ENCODE measurements at regions not wholly inside any gene's neighbourhood (a gene's known extent, or its start where the extent isn't known, plus 50 kb on each side); places are given as distances from the start of the nearest gene placed in this dataset.

- FAIRE-seq: no peak
- no peak for DNase-seq (ENCODE audit: low spot score)
These were observed 681.6 kb downstream of the TBC1D22A start for GRCh38 chr22:47443836-47444745.

DNA sequence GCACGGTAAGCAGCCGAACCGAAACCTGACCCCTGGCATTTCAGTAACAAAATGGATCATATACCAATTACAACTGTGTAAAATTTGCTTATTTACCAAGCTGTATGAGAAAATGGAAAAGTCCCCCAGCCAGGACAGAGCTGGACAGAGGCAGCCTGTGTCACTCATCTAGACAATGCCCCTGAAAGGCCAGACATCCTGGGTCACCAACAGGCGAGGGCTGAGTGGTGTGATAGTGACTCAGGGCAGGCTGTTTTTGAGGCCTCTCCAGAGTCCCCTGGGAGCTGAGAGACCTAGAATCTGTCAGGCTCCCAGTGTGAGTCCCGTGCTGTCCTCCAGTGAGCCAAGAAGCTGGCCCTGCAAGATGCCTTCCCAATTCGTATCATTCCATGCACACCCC lies 680.4 kb downstream of the TBC1D22A start:
- FAIRE-seq: no peak

GRCh38 chr22:47439643-47440265 lies 677.3 kb downstream of the TBC1D22A start:
- FAIRE-seq (no peak), DNase-seq (ENCODE audit: low spot score) (no peak)

More for the DNA sequence above, 680.4 kb downstream of the TBC1D22A start:
- DNase-seq (ENCODE audit: low spot score): no peak

DNA sequence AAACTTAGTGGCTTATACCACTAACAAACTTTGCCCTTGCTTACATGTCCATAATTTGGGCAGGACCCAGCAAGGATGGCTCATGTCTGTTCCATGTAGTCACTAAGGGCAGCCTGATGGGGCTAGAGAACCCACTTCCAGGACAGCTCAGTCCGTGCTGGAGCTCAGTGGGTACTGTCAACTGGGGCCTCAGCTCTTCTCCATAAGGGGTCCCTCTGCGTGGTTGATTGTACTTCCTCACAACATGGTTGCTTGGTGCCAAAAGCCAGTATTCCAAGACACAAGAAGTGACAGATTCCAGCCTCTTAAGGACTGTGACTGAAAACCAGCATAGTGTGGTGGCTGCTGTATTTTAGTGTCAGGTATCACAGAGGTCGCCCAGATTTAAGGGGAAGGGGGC lies 675.2 kb downstream of the TBC1D22A start:
- no peak for FAIRE-seq
- DNase-seq (ENCODE audit: low spot score): no peak

- FAIRE-seq (no peak), DNase-seq (ENCODE audit: low spot score) (no peak)
These were observed 674.7 kb downstream of the TBC1D22A start for GRCh38 chr22:47437110-47437509.

DNA sequence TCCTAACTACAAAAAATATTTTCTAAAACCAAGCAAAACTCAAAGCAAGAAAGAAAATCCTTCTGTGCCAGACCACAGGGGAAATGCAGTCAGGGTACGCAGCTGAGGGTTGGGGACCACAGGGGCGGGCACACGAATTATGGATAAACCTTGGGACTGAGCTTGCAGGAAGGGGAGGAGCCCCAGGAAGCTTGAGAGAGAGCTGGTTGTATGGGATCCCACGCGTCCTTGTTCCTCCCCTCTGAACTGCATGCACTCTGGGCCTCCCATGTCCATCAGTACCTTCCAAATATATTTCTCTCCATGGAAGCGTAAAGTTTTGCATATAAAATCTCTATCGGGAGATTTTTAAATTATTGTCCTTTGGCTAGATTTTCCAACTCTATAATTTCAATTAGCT lies 673.4 kb downstream of the TBC1D22A start:
- DNase-seq (ENCODE audit: low spot score) (no peak), FAIRE-seq (no peak)

DNA sequence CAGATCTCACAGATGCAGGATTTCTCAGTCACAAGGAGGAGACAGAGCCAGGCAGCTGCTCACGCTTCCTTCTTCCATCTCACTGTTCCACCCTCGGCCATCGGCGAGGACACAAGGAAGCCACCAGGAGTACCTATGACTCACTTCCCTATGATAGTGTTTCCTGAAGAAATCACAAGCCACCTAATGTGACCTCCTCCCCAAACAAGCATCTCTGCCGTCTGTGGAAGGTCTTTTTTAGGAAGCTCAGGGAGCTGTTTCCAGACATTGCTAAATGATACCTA lies 672.7 kb downstream of the TBC1D22A start:
- no peak for DNase-seq (ENCODE audit: low spot score)
- FAIRE-seq: no peak

DNA sequence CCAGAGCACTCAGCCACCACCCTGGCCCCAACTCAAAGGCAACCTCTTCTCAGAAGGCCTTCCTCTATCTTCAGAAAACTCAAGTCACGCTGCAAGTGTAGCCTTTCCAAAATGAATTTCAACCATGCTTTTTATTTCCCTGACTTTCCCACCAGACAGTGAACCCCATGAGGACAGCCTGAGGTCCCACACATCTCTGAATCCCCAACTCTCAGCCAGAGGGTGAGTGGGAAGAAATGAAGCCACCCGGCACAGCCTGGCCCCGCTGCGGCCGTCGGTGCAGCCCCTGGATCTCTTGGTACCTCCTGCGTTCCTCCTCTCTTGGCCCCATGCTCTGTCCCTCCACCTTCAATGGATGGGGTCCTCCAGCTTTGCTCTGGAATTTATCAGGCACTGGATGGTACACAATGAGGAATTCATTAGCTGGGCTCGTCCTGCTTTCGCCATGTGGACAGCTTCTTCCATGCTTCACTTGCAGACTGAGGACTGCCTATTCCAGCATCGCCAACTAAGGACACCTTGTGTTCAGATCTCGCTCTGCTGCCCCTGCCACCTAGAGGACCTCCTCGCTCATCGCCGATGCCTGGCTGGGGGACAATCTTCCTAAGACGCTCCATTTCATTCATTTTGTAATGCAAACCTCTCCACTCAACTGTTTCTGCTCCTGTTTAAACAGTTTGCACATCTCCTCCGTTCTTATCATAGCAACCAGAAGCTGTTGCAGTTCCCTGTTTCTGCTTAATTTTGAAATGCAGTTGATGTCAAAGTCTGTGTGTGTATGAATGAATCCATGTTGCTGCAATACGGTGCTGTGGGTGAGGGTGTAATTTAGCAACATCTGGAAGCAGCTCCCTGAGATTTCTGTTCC lies 672.1 kb downstream of the TBC1D22A start:
- FAIRE-seq (no peak), DNase-seq (ENCODE audit: low spot score) (no peak)

DNA sequence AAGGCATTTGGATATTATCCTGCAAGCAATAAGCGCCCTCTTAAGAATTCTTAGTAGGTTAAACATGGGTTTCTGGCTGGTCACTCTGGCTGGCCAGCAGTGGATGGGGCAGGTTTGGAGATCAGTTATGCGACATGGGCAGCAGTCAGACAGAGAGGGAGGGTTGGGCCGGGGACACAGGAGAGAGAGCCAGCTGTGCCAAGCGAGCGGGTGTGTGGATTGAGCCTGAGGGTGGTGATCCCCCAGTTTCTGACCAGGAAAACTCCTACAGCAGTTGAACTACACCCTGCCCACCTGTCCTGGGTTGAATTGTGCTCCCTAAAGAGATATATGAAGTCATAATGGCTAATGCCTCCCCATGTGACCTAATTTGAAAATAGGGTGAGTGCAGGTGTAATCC lies 671.2 kb downstream of the TBC1D22A start:
- FAIRE-seq (no peak), DNase-seq (ENCODE audit: low spot score) (no peak)

GRCh38 chr22:47432683-47433082 lies 670.2 kb downstream of the TBC1D22A start:
- DNase-seq (ENCODE audit: low spot score): no peak
- no peak for FAIRE-seq

DNA sequence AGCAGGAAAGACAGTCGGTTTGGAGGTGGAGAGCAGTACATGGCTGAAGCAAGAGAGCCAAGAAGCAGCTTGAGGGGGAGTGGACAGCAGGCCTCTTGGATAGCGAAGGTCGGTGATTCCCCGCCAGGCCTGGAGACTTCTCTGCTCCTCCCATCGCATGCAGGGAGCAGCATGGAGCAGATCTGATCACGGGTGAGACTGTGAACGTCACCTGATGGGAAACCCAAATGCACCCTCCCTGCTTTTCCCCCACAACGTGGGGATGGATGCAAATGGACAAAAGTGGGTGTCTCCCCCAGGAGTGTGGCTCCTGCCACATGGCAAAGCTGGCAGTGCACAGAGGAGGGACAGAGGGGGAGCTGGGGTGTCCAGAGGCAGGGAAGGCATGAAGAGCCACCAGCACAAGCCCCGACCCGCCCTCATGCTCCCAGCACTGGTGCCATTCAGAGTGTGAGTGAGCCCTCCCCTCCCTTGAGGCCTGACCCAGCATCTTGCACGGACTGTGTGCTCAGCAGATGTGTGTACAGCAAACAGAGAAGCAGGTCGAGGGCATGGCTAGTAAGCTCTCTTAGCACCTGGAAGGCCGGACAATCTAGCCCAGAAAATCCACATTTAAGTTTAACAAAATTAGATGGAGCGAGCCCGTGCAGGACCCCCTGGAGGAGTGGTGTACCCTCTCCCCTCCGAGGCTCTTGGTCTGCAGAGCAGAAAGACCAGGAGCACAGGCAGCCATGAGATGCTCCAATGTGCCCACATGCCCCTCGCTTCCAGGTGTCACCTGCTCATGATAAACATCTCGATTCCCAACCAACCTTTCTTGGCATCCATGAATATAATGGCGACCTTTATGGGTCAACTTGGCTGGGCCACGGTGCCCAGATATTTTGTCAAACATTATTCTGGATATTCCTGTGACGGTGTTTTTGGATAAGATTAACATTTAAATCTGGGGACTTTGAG lies 661.7 kb downstream of the TBC1D22A start:
- DNase-seq (ENCODE audit: low spot score) (no peak), FAIRE-seq (peak; percentile 79)

- FAIRE-seq: no peak
- no peak for DNase-seq (ENCODE audit: low spot score)
These were observed 660.8 kb downstream of the TBC1D22A start for GRCh38 chr22:47423266-47423665.

- DNase-seq (ENCODE audit: low spot score) (no peak), FAIRE-seq (no peak)
These were observed 660.3 kb downstream of the TBC1D22A start for GRCh38 chr22:47422736-47423135.

GRCh38 chr22:47421846-47422245 lies 659.4 kb downstream of the TBC1D22A start:
- no peak for DNase-seq (ENCODE audit: low spot score)
- no peak for FAIRE-seq

- FAIRE-seq: no peak
These were observed 657.8 kb downstream of the TBC1D22A start for GRCh38 chr22:47420211-47420610.

DNA sequence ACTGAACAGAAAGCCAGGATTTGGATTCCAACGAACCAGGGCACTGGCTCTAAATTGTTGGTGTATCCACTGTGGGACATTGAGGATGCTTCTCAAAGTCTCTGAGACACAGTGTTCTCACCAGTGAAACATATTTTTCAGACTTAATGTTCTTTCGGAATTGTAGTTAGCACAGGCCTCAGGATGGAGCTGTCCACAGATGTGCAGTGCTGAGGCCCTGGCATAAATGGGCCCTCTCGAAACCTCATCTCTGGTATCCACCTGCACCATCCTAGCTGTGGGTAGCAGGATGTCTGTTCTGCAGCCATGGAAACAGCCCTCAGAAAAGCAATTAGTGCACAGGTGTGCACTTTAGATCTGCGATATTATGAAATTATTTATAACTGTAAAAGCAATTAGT lies 656.8 kb downstream of the TBC1D22A start:
- no peak for DNase-seq (ENCODE audit: low spot score)
- FAIRE-seq: no peak

More at GRCh38 chr22:47420211-47420610, 657.8 kb downstream of the TBC1D22A start:
- no peak for DNase-seq (ENCODE audit: low spot score)

DNA sequence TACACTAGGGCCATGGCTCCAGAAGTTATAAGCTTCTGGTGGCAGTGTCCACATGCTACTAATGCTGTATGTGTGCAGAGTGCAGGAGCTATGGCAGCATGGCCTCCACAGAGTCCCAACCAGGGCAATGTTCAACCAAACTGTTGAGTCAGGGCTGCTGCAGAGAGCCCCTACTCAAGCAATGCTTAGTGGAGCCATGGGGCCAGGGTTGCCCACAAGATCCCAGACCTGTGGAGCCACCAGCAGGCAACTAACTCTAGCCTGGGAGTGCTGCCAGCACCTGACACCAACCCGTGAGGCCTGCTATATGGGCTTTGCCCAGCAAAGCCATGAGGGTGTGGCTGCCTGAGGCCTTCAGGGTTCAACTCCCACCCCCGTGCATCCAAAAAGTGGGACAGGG lies 655.2 kb downstream of the TBC1D22A start:
- FAIRE-seq: no peak
- no peak for DNase-seq (ENCODE audit: low spot score)

- FAIRE-seq: no peak
These were observed 648.6 kb downstream of the TBC1D22A start for GRCh38 chr22:47411006-47411405.

GRCh38 chr22:47409539-47410275 lies 647.3 kb downstream of the TBC1D22A start:
- no peak for FAIRE-seq
- DNase-seq (ENCODE audit: low spot score): no peak

More at GRCh38 chr22:47411006-47411405, 648.6 kb downstream of the TBC1D22A start:
- DNase-seq (ENCODE audit: low spot score): no peak

GRCh38 chr22:47408409-47408808 lies 646.0 kb downstream of the TBC1D22A start:
- DNase-seq (ENCODE audit: low spot score): no peak
- FAIRE-seq: no peak
